LNCAP (cell line): ENCODE measurements at regions not wholly inside any gene's neighbourhood (a gene's known extent, or its start where the extent isn't known, plus 50 kb on each side); places are given as distances from the start of the nearest gene placed in this dataset.

Experiments
- TF ChIP-seq, protein P1 (sequence below): fragments of 450-650 bp; IDR thresholded peaks from 2 replicates; pipeline ENCODE4 v1.5.1; 2017; ENCODE audit warnings: mild to moderate bottlenecking

DNA sequence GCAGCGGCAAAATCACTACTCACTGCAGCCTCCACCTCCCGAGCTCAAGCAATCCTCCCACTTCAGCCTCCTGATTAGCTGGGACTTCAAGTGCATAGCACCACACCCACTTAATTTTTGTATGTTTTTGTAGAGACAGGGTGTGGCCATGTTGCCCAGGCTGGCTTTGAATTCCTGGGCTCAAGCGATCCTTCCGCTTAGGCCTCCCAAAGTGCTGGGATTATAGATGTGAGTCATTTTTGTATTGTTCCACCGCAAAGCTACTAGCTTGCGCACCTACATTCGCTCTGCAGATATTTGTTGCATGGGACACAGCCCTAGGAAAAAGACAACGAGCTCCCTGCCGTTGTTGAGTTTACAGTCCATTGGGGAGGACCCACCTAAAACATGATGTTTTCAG lies 173.5 kb upstream of the AGAP1 start:
- TF ChIP-seq, protein P1, sequence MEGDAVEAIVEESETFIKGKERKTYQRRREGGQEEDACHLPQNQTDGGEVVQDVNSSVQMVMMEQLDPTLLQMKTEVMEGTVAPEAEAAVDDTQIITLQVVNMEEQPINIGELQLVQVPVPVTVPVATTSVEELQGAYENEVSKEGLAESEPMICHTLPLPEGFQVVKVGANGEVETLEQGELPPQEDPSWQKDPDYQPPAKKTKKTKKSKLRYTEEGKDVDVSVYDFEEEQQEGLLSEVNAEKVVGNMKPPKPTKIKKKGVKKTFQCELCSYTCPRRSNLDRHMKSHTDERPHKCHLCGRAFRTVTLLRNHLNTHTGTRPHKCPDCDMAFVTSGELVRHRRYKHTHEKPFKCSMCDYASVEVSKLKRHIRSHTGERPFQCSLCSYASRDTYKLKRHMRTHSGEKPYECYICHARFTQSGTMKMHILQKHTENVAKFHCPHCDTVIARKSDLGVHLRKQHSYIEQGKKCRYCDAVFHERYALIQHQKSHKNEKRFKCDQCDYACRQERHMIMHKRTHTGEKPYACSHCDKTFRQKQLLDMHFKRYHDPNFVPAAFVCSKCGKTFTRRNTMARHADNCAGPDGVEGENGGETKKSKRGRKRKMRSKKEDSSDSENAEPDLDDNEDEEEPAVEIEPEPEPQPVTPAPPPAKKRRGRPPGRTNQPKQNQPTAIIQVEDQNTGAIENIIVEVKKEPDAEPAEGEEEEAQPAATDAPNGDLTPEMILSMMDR = no peak

DNA sequence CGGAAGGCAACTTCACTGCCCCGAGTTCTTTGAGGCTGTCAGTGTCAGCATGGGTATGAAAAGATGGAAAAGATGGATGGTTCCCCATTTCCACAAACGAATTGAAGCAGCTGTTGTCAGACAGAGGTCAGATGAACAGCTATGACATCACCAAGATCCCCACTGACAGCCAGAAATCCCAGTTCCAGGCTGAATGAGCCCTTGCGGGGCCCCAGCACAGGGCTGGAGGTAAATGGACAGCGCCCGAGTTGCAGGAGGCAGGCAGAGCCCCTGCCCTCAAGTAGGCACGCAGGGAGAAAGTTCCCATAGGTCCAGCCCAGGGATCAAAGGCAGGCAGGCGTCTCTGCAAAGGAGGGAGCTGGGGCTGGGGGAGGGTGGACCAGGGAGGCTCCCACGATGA lies 169.5 kb upstream of the AGAP1 start:
- TF ChIP-seq, protein P1 = no peak

DNA sequence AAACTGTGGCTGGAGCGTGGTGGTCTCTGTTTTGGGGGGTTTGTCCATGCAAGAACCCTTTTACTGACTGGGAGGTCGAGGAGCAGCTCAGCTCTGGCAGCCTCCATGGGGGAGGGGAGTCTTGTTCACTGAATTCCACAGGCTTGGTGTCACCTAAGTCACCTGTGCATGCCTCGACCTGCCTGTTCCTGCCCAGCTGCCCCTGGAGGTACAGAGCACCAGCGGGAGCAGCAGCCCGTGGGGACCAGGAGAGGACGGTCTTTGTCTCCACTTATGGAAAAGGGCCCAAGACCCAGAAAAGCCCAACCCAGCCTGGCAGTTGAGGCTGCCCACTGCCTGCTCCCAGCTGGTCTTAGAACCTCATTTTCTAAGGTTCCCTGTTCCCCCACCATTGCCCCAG lies 168.7 kb upstream of the AGAP1 start:
- TF ChIP-seq, protein P1 = no peak

DNA sequence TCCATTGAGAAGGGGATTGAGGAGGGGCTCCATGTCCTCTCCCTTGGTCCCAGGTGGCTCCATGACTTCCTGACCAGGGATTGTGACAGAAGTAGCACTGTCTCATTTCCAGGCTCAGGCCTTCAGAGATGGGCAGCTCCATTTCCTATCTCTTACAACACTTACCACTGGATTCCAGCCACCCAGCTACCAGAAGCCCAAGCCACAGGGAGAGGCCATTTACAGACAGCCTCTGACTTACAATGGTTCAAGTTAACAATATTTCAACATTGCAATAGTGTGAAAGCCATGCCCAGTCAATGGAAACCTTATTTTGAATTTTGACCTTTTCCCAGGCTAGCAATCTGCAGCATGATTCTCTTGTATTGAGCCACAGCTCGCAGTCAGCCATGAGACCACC lies 164.9 kb upstream of the AGAP1 start:
- TF ChIP-seq, protein P1 = no peak

DNA sequence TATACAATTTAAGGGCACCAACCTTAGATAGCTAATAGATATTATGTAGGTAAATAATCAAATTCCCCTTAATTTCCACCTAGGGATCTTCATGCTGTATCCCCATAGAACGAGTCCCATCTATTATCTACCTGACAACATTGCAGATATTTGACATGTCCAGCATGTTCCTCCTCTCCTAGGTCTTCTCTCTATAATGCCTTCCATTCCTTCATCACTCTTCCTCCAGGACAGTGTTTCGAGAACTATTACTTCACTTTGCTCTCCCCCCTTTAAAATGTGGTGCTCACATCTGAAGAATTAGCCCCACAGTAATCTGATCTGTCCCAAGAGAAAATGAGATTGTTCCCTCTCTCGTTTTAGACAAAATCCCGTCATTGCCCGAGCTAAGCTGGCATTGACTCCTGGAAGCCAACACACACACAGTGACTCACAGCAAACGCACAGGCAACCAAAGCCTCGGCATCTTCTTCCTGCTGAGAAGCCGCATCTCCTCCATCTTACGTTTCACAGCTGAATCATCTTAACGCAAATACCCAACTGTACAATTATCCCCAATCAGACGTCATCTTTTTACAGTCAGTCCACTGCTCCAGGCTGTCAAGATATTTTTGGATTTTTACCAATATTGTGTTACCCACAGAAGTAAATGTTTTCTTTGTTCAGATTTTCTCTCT lies 162.9 kb upstream of the AGAP1 start:
- TF ChIP-seq, protein P1 = no peak

DNA sequence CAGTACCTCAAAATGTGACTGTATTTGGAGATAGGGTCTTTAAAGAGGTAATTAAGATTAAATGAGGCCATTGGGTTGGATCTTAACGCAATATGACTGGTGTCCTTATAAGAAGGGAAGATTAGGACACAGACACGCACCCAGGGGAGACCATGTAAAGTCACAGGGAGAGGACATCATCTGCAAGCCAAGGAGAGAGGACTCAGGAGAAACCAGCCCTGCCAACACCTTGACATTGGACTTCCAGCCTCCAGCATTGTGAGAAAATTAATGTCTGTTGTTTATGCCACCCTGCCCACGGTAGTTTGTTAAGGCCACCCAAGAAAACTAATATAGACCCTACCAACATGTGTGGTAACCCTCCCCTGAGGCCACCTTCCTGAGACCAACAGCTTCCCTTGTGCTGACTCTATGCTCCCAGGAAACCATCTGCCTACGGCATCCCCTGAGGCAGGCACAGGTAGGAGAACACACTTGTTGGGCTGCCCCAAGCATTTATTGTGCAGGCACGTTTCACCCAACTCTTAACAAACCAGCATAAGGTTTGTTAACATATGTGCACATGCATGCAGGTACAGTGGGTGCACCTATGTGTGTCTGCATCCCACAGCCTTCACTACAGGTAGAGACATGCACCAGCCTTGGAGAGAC lies 161.5 kb upstream of the AGAP1 start:
- TF ChIP-seq, protein P1 = no peak

DNA sequence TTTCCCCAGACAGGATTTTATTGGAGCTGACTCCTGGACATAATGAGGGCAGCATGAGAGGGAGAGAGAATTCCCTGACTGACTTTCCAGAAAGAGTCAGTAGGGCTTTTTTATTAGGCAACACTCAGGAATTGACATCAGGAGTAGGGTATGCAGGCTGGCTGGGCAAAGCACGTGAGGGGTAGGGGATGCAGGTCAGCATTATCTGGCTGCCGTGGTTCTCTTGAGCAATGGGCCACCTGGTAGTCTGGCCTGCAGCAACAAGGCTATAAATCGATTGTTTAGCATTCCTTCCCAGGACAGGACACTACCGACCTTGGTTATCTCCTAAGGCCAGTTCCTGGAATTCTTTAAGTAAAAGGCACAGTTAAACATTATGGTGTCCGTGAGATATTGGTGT lies 160.8 kb upstream of the AGAP1 start:
- TF ChIP-seq, protein P1 = no peak
